GM06990 (cell line): ENCODE measurements at regions not wholly inside any gene's neighbourhood (a gene's known extent, or its start where the extent isn't known, plus 50 kb on each side); places are given as distances from the start of the nearest gene placed in this dataset.

Experiments
- DNase-seq: peaks from one replicate; pipeline ENCODE4 v3.0.0-alpha.2; 2011; ENCODE audit not compliant: insufficient read length; ENCODE audit errors: extremely low read depth
- H3K27me3 ChIP-seq: replicated peaks from 2 replicates; pipeline ENCODE4 v1.6.0; 2011; ENCODE audit warnings: low read length; ENCODE audit not compliant: control insufficient read depth, insufficient read depth
- H3K36me3 ChIP-seq: 2 replicates; pipeline ENCODE4 v1.5.1; 2011; ENCODE audit warnings: low read length; ENCODE audit not compliant: control insufficient read depth, insufficient read depth
- H3K4me3 ChIP-seq: replicated peaks from 2 replicates; pipeline ENCODE4 v1.5.1; 2011; ENCODE audit warnings: low read depth, mild to moderate bottlenecking, control low read depth, low read length
- CTCF ChIP-seq: IDR thresholded peaks from 2 replicates; pipeline ENCODE4 v1.5.1; 2011; ENCODE audit warnings: low read length, control low read depth, mild to moderate bottlenecking, inconsistent platforms; ENCODE audit not compliant: insufficient read depth, poor library complexity, severe bottlenecking

- no peak for DNase-seq
- Histone ChIP-seq H3K36me3 (no peaks in the 10 kb centered on the region), H3K4me3 (no peak overlapping the region), H3K27me3 (no peaks in the 10 kb centered on the region)
- no peak for TF ChIP-seq CTCF
Observed at GRCh38 chr2:19288291-19288690, 70.1 kb downstream of the OSR1 start.

- no peaks in the 10 kb centered on the region for H3K36me3 ChIP-seq
- no peak overlapping the region for H3K4me3 ChIP-seq
- no peak for TF ChIP-seq CTCF
- DNase-seq: no peak
- H3K27me3 ChIP-seq: no peaks in the 10 kb centered on the region
Observed at GRCh38 chr2:19287324-19287723, 71.1 kb downstream of the OSR1 start.

- Histone ChIP-seq H3K4me3 (no peak overlapping the region), H3K27me3 (no peaks in the 10 kb centered on the region), H3K36me3 (no peaks in the 10 kb centered on the region)
- no peak for TF ChIP-seq CTCF
- DNase-seq: no peak
Observed at GRCh38 chr2:19282305-19282704, 76.1 kb downstream of the OSR1 start.

GRCh38 chr2:19274439-19274838, 84.0 kb downstream of the OSR1 start:
- Histone ChIP-seq H3K4me3 (no peak overlapping the region), H3K27me3 (no peaks in the 10 kb centered on the region), H3K36me3 (no peaks in the 10 kb centered on the region)
- no peak for DNase-seq
- TF ChIP-seq CTCF: no peak

GRCh38 chr2:19272941-19273470, 85.4 kb downstream of the OSR1 start:
- no peak for TF ChIP-seq CTCF
- no peaks in the 10 kb centered on the region for H3K27me3 ChIP-seq
- DNase-seq: no peak
- H3K4me3 ChIP-seq: no peak overlapping the region
- H3K36me3 ChIP-seq: no peaks in the 10 kb centered on the region

- Histone ChIP-seq H3K4me3 (no peak overlapping the region), H3K27me3 (no peaks in the 10 kb centered on the region), H3K36me3 (no peaks in the 10 kb centered on the region)
- TF ChIP-seq CTCF: no peak
- no peak for DNase-seq
Observed at GRCh38 chr2:19272039-19272438, 86.4 kb downstream of the OSR1 start.
